PC-3 (cell line): ENCODE measurements at regions not wholly inside any gene's neighbourhood (a gene's known extent, or its start where the extent isn't known, plus 50 kb on each side); places are given as distances from the start of the nearest gene placed in this dataset.

ENCODE experiments used
- ATAC-seq: fragments of 200-7000 bp; cut with Tn5 transposase; 2 replicates; pipeline ENCODE4 v1.9.1; 2020; ENCODE audit warnings: mild to moderate bottlenecking, moderate library complexity
- BruUV-seq: library from RNA; stranded (reverse); fragments of 400-500 nt; replicated peaks from 2 replicates; lab custom pipeline; 2021; lab: Mats Ljungman, UMichigan
- CTCF ChIA-PET: fragments of 300-600 bp; sonication (Branson Sonifier 250); formaldehyde crosslinking; loops from one replicate; lab custom pipeline; 2022; ENCODE audit warnings: antibody characterized with exemption; lab: Charles Lee
- POLR2A ChIA-PET: fragments of 300-600 bp; sonication (Branson Sonifier 250); formaldehyde crosslinking; loops from one replicate; lab custom pipeline; 2022; ENCODE audit warnings: antibody characterized with exemption; ENCODE audit not compliant: unreplicated experiment; lab: Charles Lee
- DNase-seq: peaks from one replicate; pipeline ENCODE4 v3.0.0-alpha.2; 2015
- H2AFZ ChIP-seq: fragments of 300-600 bp; sonication (generic); 2 replicates; pipeline ENCODE4 v1.6.0; 2016; ENCODE audit warnings: antibody characterized with exemption, low read length
- H3F3A ChIP-seq: fragments of 300-600 bp; sonication (generic); one replicate; pipeline ENCODE4 v1.6.0; 2017; ENCODE audit warnings: antibody characterized with exemption, low read length, control low read depth, mild to moderate bottlenecking; ENCODE audit not compliant: unreplicated experiment
- H3K27ac ChIP-seq: fragments of 300-600 bp; sonication (generic); 2 replicates; pipeline ENCODE4 v1.5.1; 2016; ENCODE audit warnings: mild to moderate bottlenecking, low read length
- H3K27me3 ChIP-seq: fragments of 300-600 bp; sonication (generic); 2 replicates; pipeline ENCODE4 v1.6.1; 2016; ENCODE audit warnings: low read length, mixed read lengths
- H3K36me3 ChIP-seq: fragments of 300-600 bp; sonication (generic); 2 replicates; pipeline ENCODE4 v1.6.1; 2016; ENCODE audit warnings: low read depth, mixed run types, low read length, mixed read lengths
- H3K4me1 ChIP-seq: fragments of 300-600 bp; sonication (generic); 2 replicates; pipeline ENCODE4 v1.5.1; 2016; ENCODE audit warnings: low read length; ENCODE audit not compliant: insufficient read depth
- H3K4me2 ChIP-seq: fragments of 300-600 bp; sonication (generic); 2 replicates; pipeline ENCODE4 v1.6.0; 2016; ENCODE audit warnings: low read length
- H3K4me3 ChIP-seq: fragments of 300-600 bp; sonication (generic); 2 replicates; pipeline ENCODE4 v1.5.1; 2016; ENCODE audit warnings: mild to moderate bottlenecking, low read length, mixed read lengths
- H3K79me2 ChIP-seq: fragments of 300-600 bp; sonication (generic); 2 replicates; pipeline ENCODE4 v1.6.1; 2017; ENCODE audit warnings: low read length, mixed read lengths
- H3K9ac ChIP-seq: fragments of 300-600 bp; sonication (generic); 2 replicates; pipeline ENCODE4 v1.6.0; 2016; ENCODE audit warnings: mild to moderate bottlenecking, low read length
- H3K9me2 ChIP-seq: fragments of 300-600 bp; sonication (generic); replicated peaks from 2 replicates; pipeline ENCODE4 v1.6.1; 2016; ENCODE audit warnings: mixed run types, low read length, mixed read lengths
- H3K9me3 ChIP-seq: fragments of 300-600 bp; sonication (generic); 2 replicates; pipeline ENCODE4 v1.6.1; 2016; ENCODE audit warnings: low read length, mixed read lengths
- H4K20me1 ChIP-seq: fragments of 300-600 bp; sonication (generic); 2 replicates; pipeline ENCODE4 v1.6.1; 2016; ENCODE audit warnings: low read length, mixed read lengths
- EZH2 ChIP-seq: fragments of 300-600 bp; sonication (generic); IDR thresholded peaks from one replicate; pipeline ENCODE4 v1.6.1; 2017; ENCODE audit warnings: antibody characterized with exemption, mild to moderate bottlenecking, low read length; ENCODE audit not compliant: unreplicated experiment
- EZH2phosphoT487 ChIP-seq: fragments of 300-600 bp; sonication (generic); IDR thresholded peaks from 2 replicates; pipeline ENCODE4 v1.6.1; 2018; ENCODE audit warnings: mild to moderate bottlenecking, antibody characterized with exemption, low read length, borderline replicate concordance
- intact Hi-C: fragments of 100-400 bp; cut with micrococcal nuclease; formaldehyde crosslinking; loops from 2 replicates; pipeline ENCODE4 v1.9.0; 2023
- TF ChIP-seq, protein P1 (sequence below): fragments of 300-600 bp; sonication (generic); conservative IDR thresholded peaks from 2 replicates; pipeline ENCODE4 v1.5.1; 2017; ENCODE audit warnings: antibody characterized with exemption, low read depth, mild to moderate bottlenecking, low read length

DNA sequence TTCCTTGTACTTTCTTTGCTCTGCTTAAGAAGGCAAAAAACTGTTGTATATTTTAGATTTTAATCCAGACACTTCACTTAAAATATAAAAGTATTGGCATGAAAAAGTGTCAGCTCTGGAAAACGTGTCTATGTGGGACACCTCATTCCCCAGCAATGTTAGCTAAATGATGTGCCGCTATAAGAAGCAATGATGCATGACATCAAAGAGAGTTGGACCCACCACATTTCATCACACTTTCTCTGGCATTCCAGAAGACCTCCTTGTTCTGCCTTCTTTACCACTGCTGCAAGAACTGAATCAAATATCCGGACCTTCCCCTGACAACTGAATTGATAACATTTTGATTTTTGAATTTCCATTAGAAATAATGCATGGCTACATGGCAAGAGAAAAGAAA, 242.4 kb upstream of the TANK start:
- DNase-seq, result no peak
- POLR2A ChIA-PET, result no interaction called here
- BruUV-seq, result no TSS peak
- Histone ChIP-seq H3K4me3 (no peak overlapping the region), H3K79me2 (no peaks in the 10 kb centered on the region), H4K20me1 (no peaks in the 10 kb centered on the region), H3K4me2 (no peak overlapping the region), H3K36me3 (no peaks in the 10 kb centered on the region), H3K27me3 (no peaks in the 10 kb centered on the region), H3K4me1 (peaks cover 7% of the 10 kb centered on the region; the same call in 1 of the 2 replicates), H2AFZ (no peak overlapping the region), H3K27ac (no peak overlapping the region), H3F3A (no peaks in the 10 kb centered on the region), H3K9me2 (no peaks in the 10 kb centered on the region), H3K9ac (no peak overlapping the region), H3K9me3 (no peaks in the 10 kb centered on the region)
- TF ChIP-seq, protein P1, sequence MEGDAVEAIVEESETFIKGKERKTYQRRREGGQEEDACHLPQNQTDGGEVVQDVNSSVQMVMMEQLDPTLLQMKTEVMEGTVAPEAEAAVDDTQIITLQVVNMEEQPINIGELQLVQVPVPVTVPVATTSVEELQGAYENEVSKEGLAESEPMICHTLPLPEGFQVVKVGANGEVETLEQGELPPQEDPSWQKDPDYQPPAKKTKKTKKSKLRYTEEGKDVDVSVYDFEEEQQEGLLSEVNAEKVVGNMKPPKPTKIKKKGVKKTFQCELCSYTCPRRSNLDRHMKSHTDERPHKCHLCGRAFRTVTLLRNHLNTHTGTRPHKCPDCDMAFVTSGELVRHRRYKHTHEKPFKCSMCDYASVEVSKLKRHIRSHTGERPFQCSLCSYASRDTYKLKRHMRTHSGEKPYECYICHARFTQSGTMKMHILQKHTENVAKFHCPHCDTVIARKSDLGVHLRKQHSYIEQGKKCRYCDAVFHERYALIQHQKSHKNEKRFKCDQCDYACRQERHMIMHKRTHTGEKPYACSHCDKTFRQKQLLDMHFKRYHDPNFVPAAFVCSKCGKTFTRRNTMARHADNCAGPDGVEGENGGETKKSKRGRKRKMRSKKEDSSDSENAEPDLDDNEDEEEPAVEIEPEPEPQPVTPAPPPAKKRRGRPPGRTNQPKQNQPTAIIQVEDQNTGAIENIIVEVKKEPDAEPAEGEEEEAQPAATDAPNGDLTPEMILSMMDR, result no peak
- TF ChIP-seq EZH2 (no peak), EZH2phosphoT487 (no peak)
- intact Hi-C loops, result loop anchor here (5.0 kb wide), 1 partner anchor 166 kb away; no protein-coding TSS in a partner anchor
- CTCF ChIA-PET, result no interaction called here
- no peak for ATAC-seq

DNA sequence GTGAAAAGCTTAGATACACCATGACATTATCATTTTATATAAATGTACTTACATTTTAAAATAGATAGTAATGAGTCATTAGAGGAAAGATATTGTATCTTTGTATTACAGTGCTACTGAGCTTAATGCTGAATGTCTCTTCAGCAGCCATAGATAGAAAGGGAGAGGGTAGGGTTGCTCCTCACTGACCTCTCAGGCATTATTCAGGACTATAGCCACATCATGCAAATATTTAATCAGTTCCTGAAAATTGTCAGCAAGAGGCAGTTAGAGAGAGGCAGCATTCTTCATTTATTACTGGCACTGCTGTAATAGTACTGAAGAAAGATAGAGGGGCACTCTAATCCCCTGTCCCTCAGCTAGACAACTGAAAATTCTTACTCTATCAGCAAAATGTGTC, 242.0 kb upstream of the TANK start:
- H3K79me2 ChIP-seq, result no peaks in the 10 kb centered on the region
- ChIA-PET POLR2A (no interaction called here), CTCF (no interaction called here)
- H3K4me3 ChIP-seq, result no peak overlapping the region
- H3K4me1 ChIP-seq, result peaks cover 7% of the 10 kb centered on the region; the same call in 1 of the 2 replicates
- H3K9me3 ChIP-seq, result no peaks in the 10 kb centered on the region
- H2AFZ ChIP-seq, result no peak overlapping the region
- H3K27me3 ChIP-seq, result no peaks in the 10 kb centered on the region
- H3K36me3 ChIP-seq, result no peaks in the 10 kb centered on the region
- no peak overlapping the region for H3K27ac ChIP-seq
- no TSS peak for BruUV-seq
- H4K20me1 ChIP-seq, result no peaks in the 10 kb centered on the region
- no peak for ATAC-seq
- DNase-seq, result no peak
- no peaks in the 10 kb centered on the region for H3K9me2 ChIP-seq
- no peak overlapping the region for H3K4me2 ChIP-seq
- TF ChIP-seq EZH2 (no peak), EZH2phosphoT487 (no peak)
- TF ChIP-seq, protein P1, result no peak
- intact Hi-C loops, result loop anchor here (5.0 kb wide), 1 partner anchor 166 kb away; no protein-coding TSS in a partner anchor
- H3K9ac ChIP-seq, result no peak overlapping the region
- no peaks in the 10 kb centered on the region for H3F3A ChIP-seq

DNA sequence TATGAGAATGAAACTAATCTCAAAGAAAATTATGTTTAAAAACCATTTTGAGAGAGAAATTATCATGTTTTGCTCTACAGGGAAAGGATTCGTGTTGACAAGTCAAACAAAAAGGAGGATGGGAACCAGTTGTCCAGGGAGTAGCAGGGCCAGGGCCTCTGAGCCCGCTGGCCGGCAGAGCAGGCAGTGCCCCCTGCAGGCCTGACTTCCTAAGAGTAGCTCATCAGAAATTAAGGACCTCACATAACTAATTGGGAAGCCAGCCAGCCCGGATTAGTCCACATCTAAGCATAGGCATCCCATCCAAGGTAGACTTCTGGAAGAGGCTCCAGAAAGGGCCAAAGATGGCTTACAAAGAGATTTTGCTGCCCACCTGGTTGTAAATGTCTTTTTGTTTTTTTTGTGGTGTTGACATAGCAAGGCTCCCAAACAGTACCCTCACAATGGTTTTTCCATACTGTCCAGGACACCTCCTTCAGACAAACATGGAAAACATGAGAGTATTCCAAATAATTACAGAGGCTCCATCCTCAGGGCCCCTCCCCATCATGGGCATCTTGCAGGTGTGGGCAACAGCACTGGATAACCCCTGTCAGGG, 241.2 kb upstream of the TANK start:
- no peaks in the 10 kb centered on the region for H3F3A ChIP-seq
- ChIA-PET CTCF (interaction anchor here (0.6 to 0.9 kb wide), 3 partner anchors 17 to 304 kb away, joined by 3 read pairs; no protein-coding TSS in a partner anchor), POLR2A (no interaction called here)
- H3K27ac ChIP-seq, result no peak overlapping the region
- H3K36me3 ChIP-seq, result no peaks in the 10 kb centered on the region
- H3K79me2 ChIP-seq, result no peaks in the 10 kb centered on the region
- H3K9ac ChIP-seq, result no peak overlapping the region
- no peaks in the 10 kb centered on the region for H3K9me2 ChIP-seq
- no TSS peak for BruUV-seq
- H3K4me1 ChIP-seq, result peaks cover 7% of the 10 kb centered on the region; the same call in 1 of the 2 replicates
- no peaks in the 10 kb centered on the region for H3K9me3 ChIP-seq
- TF ChIP-seq, protein P1, result peak; percentile 88
- no peak for TF ChIP-seq EZH2
- H3K27me3 ChIP-seq, result no peaks in the 10 kb centered on the region
- H3K4me2 ChIP-seq, result no peak overlapping the region
- ATAC-seq, result peak; percentile 88
- H2AFZ ChIP-seq, result no peak overlapping the region
- peak; percentile 71 for DNase-seq
- H3K4me3 ChIP-seq, result no peak overlapping the region
- no peaks in the 10 kb centered on the region for H4K20me1 ChIP-seq
- intact Hi-C loops, result loop anchor here (1.0 to 5.0 kb wide), 2 partner anchors 167 to 595 kb away; no protein-coding TSS in a partner anchor
